SHP77 (cell line): ENCODE measurements at regions not wholly inside any gene's neighbourhood (a gene's known extent, or its start where the extent isn't known, plus 50 kb on each side); places are given as distances from the start of the nearest gene placed in this dataset.
"Not testable (repeated sequence)": the region's sequence is repeated elsewhere in the genome, so short reads cannot be mapped to it uniquely, and the experiment has no call there.

Source experiments
- DNase-seq, 2 experiments: peaks; one replicate each; lab custom pipeline; 2025; lab: John Stamatoyannopoulos, UW

- DNase-seq: no peak
Measured at GRCh38 chr2:40579247-40579646, 127.4 kb upstream of the SLC8A1 start.

- DNase-seq: no peak
Measured at GRCh38 chr2:40584432-40584831, 132.5 kb upstream of the SLC8A1 start.

DNA sequence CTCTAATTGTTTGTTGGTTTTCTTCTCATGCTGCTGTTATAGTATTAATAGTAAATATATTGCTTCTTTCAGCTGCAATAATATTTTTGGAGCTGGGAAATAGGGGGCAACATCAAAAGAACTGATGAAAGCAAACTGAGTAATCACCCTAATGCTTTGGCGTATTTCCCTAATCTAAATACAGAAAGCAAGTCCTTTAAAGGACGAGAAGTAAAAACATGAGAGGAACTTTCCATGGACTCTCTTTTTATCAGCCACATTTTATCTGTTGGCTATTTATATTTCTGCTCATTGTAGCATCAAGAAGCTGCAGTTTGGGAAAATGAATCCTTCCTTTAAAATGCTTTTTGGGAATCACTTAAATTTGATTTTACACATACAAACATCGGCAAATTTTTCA is 139.9 kb upstream of the SLC8A1 start:
- DNase-seq: no peak

DNA sequence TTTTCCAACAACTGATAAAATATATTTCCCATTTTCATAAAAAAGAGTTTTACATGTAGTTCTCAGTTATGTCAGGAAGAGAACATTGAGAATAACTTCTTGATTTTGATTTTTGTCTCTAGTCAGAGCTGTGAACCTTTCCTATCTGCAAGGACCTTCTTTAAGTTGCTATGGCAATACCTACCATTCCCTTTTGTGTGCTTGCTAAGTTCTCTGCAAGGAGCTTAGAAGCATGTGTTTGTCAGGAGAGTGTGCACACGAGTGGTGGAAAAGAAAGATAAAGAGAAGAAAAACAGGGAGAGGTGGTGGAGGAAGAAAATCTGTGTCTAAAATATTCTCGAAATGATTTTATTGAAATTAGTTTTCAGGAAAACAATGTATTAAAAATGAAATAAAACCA is 140.3 kb upstream of the SLC8A1 start:
- DNase-seq: no peak

DNA sequence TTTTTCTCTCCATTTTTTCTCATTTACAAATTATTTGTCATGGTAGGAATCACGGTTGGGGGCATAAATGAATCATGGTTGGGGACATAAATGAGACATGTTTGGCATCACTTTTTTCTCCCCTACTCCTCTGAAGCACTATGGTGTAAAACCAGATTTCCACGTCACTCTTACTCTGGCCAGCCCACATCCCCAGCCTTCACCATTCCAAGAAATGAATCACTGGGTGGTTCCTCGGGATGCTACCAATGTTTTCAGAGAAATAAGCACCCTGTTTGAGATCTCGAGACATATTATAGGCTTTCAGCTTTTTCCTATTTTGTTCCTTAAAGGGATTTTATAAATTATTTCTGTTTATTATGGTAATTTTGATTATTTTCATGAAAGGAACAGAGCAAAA is 155.0 kb upstream of the SLC8A1 start:
- no peak for DNase-seq

GRCh38 chr2:40611196-40611595 is 159.3 kb upstream of the SLC8A1 start:
- DNase-seq: no peak

- no peak for DNase-seq
Measured at GRCh38 chr2:40625849-40626248, 174.0 kb upstream of the SLC8A1 start.

GRCh38 chr2:40628556-40628955 is 176.7 kb upstream of the SLC8A1 start:
- DNase-seq: no peak

DNA sequence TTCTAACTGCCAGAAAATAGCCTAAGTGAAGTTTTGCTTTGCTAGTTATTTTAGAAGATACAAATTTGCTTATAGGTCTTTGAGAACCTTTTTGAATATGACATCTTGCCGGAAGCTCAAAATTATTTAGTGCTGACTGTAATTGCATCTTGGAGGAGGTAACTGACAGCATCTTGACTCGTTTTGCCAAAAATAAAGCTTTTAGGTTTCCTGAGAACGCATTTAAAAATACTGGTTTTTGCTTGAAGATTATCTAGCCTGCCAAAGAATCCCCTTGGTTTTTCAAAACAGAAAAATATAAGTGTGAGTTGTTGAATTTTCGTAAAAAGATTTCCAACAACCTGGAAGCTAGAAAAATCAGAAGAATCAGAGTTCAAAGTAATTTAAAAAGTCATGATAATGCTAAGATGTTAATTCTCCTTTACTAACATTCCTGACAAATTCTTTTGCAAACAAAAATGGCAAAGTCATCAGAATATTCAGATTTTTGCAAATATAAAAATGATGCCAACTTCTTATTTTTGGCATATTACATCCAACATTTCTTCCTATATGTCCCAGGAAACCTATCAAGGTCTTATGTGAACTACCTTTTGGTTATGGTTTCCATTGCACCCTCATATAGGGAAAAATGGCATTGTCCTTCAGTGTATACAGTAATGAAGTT is 178.0 kb upstream of the SLC8A1 start:
- no peak for DNase-seq

DNA sequence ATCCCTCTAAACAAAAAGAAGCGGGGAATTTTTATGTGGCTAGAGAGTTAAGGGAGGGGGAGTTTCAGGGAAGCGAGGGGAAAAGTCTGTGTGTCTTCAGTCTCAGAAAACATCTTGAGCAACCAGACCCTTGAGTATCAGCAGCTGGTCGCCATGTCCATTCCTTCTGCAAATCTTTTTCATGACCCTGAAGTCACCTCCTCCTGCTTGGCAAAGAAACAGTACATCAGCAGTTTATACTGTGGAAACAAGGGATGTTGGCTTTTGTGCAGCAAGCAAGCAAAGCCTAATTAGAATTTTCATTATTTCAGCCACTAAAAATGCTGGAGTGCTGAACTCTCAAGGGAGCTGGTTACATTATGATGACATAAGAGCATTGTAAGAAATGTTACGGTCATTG is 187.4 kb upstream of the SLC8A1 start:
- no peak for DNase-seq

DNA sequence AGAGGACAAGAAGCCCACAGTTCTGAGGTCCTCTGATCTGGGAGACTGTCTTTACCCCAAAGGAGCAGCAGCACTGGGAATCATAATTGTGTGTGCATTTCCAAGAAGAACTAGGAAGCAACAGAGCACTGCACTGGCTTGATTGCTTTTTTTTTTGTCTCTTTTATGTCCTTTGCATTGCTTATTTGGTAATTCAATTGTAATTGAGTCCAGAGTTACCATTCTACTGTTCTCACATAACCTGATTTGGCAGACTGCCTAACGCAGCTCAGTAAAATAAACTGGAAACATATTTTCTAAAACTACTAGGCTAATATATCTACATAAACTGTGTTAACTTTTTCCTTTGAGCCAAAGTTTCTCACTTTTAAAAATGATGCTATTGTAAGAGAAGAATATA is 190.3 kb upstream of the SLC8A1 start:
- DNase-seq: no peak

DNA sequence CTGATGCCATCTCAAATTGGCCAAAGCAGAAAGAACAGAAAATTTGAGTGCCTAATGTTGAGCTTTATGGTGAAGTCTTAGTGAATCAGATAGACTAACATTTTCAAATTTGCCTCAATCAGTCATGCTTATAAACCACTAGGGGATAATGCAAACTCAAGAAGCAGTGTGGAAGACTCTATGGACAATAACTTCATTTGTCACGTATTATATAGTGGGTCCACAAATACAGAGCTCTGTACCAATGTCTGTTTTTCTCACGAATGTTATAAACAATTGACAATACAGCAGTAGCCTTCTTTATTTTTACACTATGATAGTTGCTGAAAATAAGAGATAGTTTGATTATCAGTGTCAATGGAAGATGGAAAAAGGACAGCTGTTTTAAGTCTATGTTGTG is 190.8 kb upstream of the SLC8A1 start:
- no peak for DNase-seq

GRCh38 chr2:40646642-40647041 is 194.8 kb upstream of the SLC8A1 start:
- DNase-seq: no peak

GRCh38 chr2:40652155-40652554 is 200.3 kb upstream of the SLC8A1 start:
- no peak for DNase-seq

GRCh38 chr2:40653829-40654228 is 201.9 kb upstream of the SLC8A1 start:
- DNase-seq: no peak

GRCh38 chr2:40654346-40654745 is 202.5 kb upstream of the SLC8A1 start:
- no peak for DNase-seq

- no peak for DNase-seq
Measured at GRCh38 chr2:40658941-40659340, 207.1 kb upstream of the SLC8A1 start.

GRCh38 chr2:40665493-40666232 is 213.8 kb upstream of the SLC8A1 start:
- no peak for DNase-seq

DNA sequence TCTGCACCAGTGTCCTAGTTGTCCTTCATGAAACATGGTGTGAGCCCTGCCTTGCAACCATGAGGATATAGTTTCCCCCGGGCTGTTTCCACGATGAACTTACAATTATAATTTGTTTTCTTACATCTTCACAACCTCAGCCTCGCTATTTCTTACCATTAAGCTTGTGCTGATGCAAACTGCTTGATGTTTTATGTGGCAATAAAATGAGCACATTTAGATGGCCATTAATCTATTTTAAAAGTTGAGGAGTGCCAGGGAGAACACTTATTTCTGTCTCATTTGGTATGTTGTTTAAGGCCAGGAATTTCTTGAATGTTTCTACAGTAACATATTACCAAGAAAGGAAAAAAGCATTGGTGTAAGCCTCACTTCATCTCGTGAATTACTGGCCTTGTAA is 214.5 kb upstream of the SLC8A1 start:
- DNase-seq: no peak

DNA sequence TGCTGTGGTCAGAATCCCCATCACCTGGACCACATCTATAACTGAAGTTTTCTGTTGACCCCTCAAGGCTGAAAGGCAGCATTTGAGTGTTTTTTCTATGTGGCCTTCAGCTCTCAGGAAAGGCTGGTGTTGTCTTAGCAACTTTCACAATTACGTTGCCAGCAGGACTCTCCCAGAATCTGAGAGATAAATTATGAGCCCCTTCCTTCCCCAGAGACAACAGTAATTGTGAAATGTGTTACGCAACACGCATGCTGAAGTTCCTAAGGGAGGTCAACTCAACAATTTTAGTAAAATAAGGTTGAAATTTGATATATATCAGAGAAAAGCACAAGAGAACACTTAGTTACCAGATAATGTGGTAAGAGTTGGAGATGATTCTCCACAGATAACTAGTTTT is 216.5 kb upstream of the SLC8A1 start:
- DNase-seq: no peak

DNA sequence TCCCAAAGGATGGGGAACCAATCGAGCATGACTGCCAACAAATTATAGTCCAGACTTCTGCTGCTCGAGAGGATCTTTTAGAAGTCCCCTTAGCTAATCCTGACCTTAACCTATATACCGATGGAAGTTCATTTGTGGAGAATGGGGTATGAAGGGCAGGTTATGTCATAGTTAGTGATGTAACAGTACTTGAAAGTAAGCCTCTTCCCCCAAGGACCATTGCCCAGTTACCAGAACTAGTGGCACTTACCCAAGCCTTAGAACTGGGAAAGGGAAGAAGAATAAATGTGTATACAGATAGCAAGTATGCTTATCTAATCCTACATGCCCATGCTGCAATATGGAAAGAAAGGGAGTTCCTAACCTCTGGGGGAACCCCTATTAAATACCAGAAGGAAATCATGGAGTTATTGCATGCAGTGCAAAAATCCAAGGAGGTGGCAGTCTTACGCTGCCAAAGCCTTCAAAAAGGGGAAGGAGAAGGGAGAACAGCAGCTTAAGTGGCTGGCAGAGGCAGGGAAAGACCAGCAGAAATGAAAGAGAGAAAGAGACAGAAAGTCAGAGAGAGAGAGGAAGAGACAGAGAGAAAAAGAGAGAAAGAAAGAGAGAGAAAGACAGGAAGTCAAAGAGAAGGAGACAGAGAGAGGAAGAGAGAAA is 224.4 kb upstream of the SLC8A1 start:
- not testable (repeated sequence) for DNase-seq

GRCh38 chr2:40680547-40680946 is 228.7 kb upstream of the SLC8A1 start:
- no peak for DNase-seq

GRCh38 chr2:40690036-40690435 is 238.1 kb upstream of the SLC8A1 start:
- DNase-seq: no peak
